SK-N-SH (cell line): ENCODE measurements at regions not wholly inside any gene's neighbourhood (a gene's known extent, or its start where the extent isn't known, plus 50 kb on each side); places are given as distances from the start of the nearest gene placed in this dataset.

Experiments
- CTCF ChIA-PET: fragments of 300-600, 350-600 bp; formaldehyde crosslinking; extraction: SDS; loops from one replicate; lab custom pipeline; 2021; lab: Yijun Ruan, JAX
- POLR2A ChIA-PET: fragments of 350-600 bp; sonication (Branson Sonifier 250); formaldehyde crosslinking; extraction: SDS; loops from one replicate; lab custom pipeline; 2020; ENCODE audit warnings: antibody characterized with exemption, inconsistent platforms; lab: Yijun Ruan, JAX
- DNase-seq: peaks from one replicate; pipeline ENCODE4 v3.0.0; 2012
- H2AFZ ChIP-seq: fragments of 200-600 bp; sonication (generic); 2 replicates; pipeline ENCODE4 v1.8.1; 2016; ENCODE audit warnings: antibody characterized with exemption, mild to moderate bottlenecking, low read depth
- H3F3A ChIP-seq: fragments of 200-600 bp; sonication (generic); replicated peaks from 2 replicates; pipeline ENCODE3; 2016; ENCODE audit warnings: antibody characterized with exemption, mild to moderate bottlenecking; ENCODE audit not compliant: insufficient read depth
- H3K27ac ChIP-seq, 2 experiments: fragments of 200-500 bp in 1 of 2; fragments of 200-600 bp in 1 of 2; sonication (Bioruptor generic) in 1 of 2; sonication (generic), shearing (Covaris generic) in 1 of 2; 2 replicates each; pipeline versions ENCODE4 v1.5.1 to v1.6.1; 2014 to 2016; ENCODE audit warnings: low read depth in 2 of 2, inconsistent platforms in 1 of 2, low read length in 1 of 2, mild to moderate bottlenecking in 1 of 2, mixed read lengths in 1 of 2
- H3K27me3 ChIP-seq: fragments of 200-600 bp; sonication (generic), shearing (Covaris generic); 2 replicates; pipeline ENCODE4 v1.6.1; 2016; ENCODE audit warnings: mixed run types; ENCODE audit not compliant: insufficient read depth
- H3K36me3 ChIP-seq, 2 experiments: fragments of 200-500 bp in 1 of 2; fragments of 200-600 bp in 1 of 2; sonication (Bioruptor generic) in 1 of 2; sonication (generic) in 1 of 2; replicated peaks in 1 of 2; 2 replicates each; pipeline versions ENCODE3 to v1.5.1; 2014 to 2016; ENCODE audit warnings: low read length in 1 of 2, mild to moderate bottlenecking in 1 of 2; ENCODE audit not compliant: insufficient read depth in 2 of 2, control insufficient read depth in 1 of 2
- H3K4me1 ChIP-seq, 2 experiments: fragments of 200-500 bp in 1 of 2; fragments of 200-600 bp in 1 of 2; sonication (Bioruptor generic) in 1 of 2; sonication (generic), shearing (Covaris generic) in 1 of 2; 2 replicates each; pipeline versions ENCODE4 v1.5.1 to v1.6.1; 2014 to 2016; ENCODE audit warnings: low read depth in 1 of 2, low read length in 1 of 2, mixed run types in 1 of 2; ENCODE audit not compliant: insufficient read depth in 2 of 2, control insufficient read depth in 1 of 2
- H3K4me2 ChIP-seq: fragments of 200-600 bp; sonication (generic), shearing (Covaris generic); 2 replicates; pipeline ENCODE4 v1.6.1; 2017; ENCODE audit warnings: mixed run types
- H3K4me3 ChIP-seq, 2 experiments: fragments of 200-500 bp in 1 of 2; fragments of 200-600 bp in 1 of 2; sonication (Bioruptor generic) in 1 of 2; sonication (generic), shearing (Covaris generic) in 1 of 2; 2 replicates each; pipeline versions ENCODE4 v1.5.1 to v1.8.1; 2014 to 2016; ENCODE audit warnings: low read depth in 2 of 2, inconsistent platforms in 1 of 2, low read length in 1 of 2, mild to moderate bottlenecking in 1 of 2, mixed read lengths in 1 of 2, moderate library complexity in 1 of 2
- H3K79me2 ChIP-seq: fragments of 200-600 bp; sonication (generic); 2 replicates; pipeline ENCODE4 v1.8.1; 2017; ENCODE audit warnings: mild to moderate bottlenecking; ENCODE audit not compliant: insufficient read depth
- H3K9ac ChIP-seq: fragments of 200-600 bp; sonication (generic); 2 replicates; pipeline ENCODE4 v1.6.1; 2017; ENCODE audit warnings: mixed run types
- H3K9me2 ChIP-seq: fragments of 200-600 bp; sonication (generic); 2 replicates; pipeline ENCODE4 v1.6.1; 2017; ENCODE audit warnings: mixed run types
- H3K9me3 ChIP-seq: fragments of 200-600 bp; sonication (generic); 2 replicates; pipeline ENCODE4 v1.6.1; 2017; ENCODE audit warnings: mixed run types, mild to moderate bottlenecking, moderate library complexity
- H4K20me1 ChIP-seq: fragments of 200-600 bp; sonication (generic); 2 replicates; pipeline ENCODE4 v1.6.1; 2017; ENCODE audit warnings: mild to moderate bottlenecking, mixed run types; ENCODE audit not compliant: insufficient read depth
- CTCF ChIP-seq: fragments of 200-600 bp; sonication (generic); IDR thresholded peaks from 2 replicates; pipeline ENCODE4 v1.6.1; 2017; ENCODE audit warnings: antibody characterized with exemption, mild to moderate bottlenecking, moderate library complexity
- FOSL2 ChIP-seq: IDR thresholded peaks from 2 replicates; pipeline ENCODE4 v1.4.0; 2012; ENCODE audit warnings: low read depth, mild to moderate bottlenecking, moderate library complexity, borderline replicate concordance
- FOXJ3 ChIP-seq: sonication (generic); formaldehyde crosslinking; IDR thresholded peaks from 2 replicates; pipeline ENCODE4 v1.5.1; 2020; ENCODE audit warnings: mild to moderate bottlenecking, missing genetic modification reagents
- FOXM1 ChIP-seq: IDR thresholded peaks from 2 replicates; pipeline ENCODE4 v1.4.0; 2012; ENCODE audit warnings: low read depth, mild to moderate bottlenecking
- GABPA ChIP-seq: IDR thresholded peaks from 2 replicates; pipeline ENCODE4 v1.4.0; 2012; ENCODE audit warnings: low read depth, mild to moderate bottlenecking
- GATA2 ChIP-seq: sonication (generic); formaldehyde crosslinking; IDR thresholded peaks from 2 replicates; pipeline ENCODE4 v1.5.0; 2020; ENCODE audit warnings: mild to moderate bottlenecking, missing genetic modification reagents
- IRF3 ChIP-seq: fragments of 150-350 bp; IDR thresholded peaks from 2 replicates; pipeline ENCODE4 v1.6.1; 2016; ENCODE audit warnings: mild to moderate bottlenecking, low read depth, low read length
- MAX ChIP-seq: IDR thresholded peaks from 2 replicates; pipeline ENCODE4 v1.4.0; 2012; ENCODE audit warnings: low read depth
- MXI1 ChIP-seq: IDR thresholded peaks from 2 replicates; pipeline ENCODE4 v1.6.1; 2012; ENCODE audit warnings: mild to moderate bottlenecking, low read depth, low read length, improper control_type of control experiment
- POLR2AphosphoS5 ChIP-seq: IDR thresholded peaks from 2 replicates; pipeline ENCODE4 v1.6.1; 2012; ENCODE audit warnings: low read depth, low read length
- RAD21 ChIP-seq: IDR thresholded peaks from 2 replicates; pipeline ENCODE4 v1.6.1; 2012; ENCODE audit warnings: mild to moderate bottlenecking, low read length
- RCOR1 ChIP-seq: fragments of 150-350 bp; IDR thresholded peaks from 2 replicates; pipeline ENCODE4 v1.6.1; 2017; ENCODE audit warnings: antibody characterized with exemption, low read length
- REST ChIP-seq: IDR thresholded peaks from 2 replicates; pipeline ENCODE4 v1.6.1; 2012; ENCODE audit warnings: mild to moderate bottlenecking, low read depth, low read length, moderate library complexity
- RFX5 ChIP-seq: IDR thresholded peaks from 2 replicates; pipeline ENCODE4 v1.6.1; 2012; ENCODE audit warnings: mild to moderate bottlenecking, improper control_type of control experiment, low read length
- SIN3A ChIP-seq: IDR thresholded peaks from 2 replicates; pipeline ENCODE4 v1.6.1; 2012; ENCODE audit warnings: low read depth, mild to moderate bottlenecking, low read length, moderate library complexity, borderline replicate concordance
- SMC3 ChIP-seq: IDR thresholded peaks from 2 replicates; pipeline ENCODE4 v1.6.1; 2012; ENCODE audit warnings: low read depth, low read length, improper control_type of control experiment
- TAF1 ChIP-seq: IDR thresholded peaks from 2 replicates; pipeline ENCODE4 v1.6.1; 2012; ENCODE audit warnings: low read depth, mild to moderate bottlenecking, low read length, moderate library complexity, borderline replicate concordance
- TCF12 ChIP-seq: IDR thresholded peaks from 2 replicates; pipeline ENCODE4 v1.4.0; 2012
- TEAD4 ChIP-seq: IDR thresholded peaks from 2 replicates; pipeline ENCODE4 v1.4.0; 2012; ENCODE audit warnings: mild to moderate bottlenecking, borderline replicate concordance; ENCODE audit not compliant: insufficient read depth
- USF1 ChIP-seq: IDR thresholded peaks from 2 replicates; pipeline ENCODE4 v1.4.0; 2012; ENCODE audit warnings: low read depth, borderline replicate concordance
- YY1 ChIP-seq: IDR thresholded peaks from 2 replicates; pipeline ENCODE4 v1.4.0; 2012; ENCODE audit warnings: low read depth, mild to moderate bottlenecking
- ZBTB33 ChIP-seq: IDR thresholded peaks from 2 replicates; pipeline ENCODE4 v1.4.0; 2012; ENCODE audit warnings: low read depth, borderline replicate concordance
- WGBS: methylation state at CpG from one replicate; pipeline ENCODE4 v1.1.6; 2017; ENCODE audit warnings: low lambda C conversion rate; 5-methylcytosine and 5-hydroxymethylcytosine counted together

- H3K36me3 ChIP-seq, result no peaks in the 10 kb centered on the region
- peak overlapping the region; percentile 96 for H2AFZ ChIP-seq
- H3K27me3 ChIP-seq, result no peaks in the 10 kb centered on the region
- peak overlapping the region; percentile 66 to 98 for H3K27ac ChIP-seq
- peak overlapping the region; percentile 100 for H3K4me2 ChIP-seq
- H4K20me1 ChIP-seq, result no peaks in the 10 kb centered on the region
- ChIA-PET CTCF (interaction anchor here (1.0 to 2.0 kb wide), 4 partner anchors 19 to 53 kb away, joined by 3 to 8 read pairs (median 3); no protein-coding TSS in a partner anchor), POLR2A (no interaction called here)
- H3K9me3 ChIP-seq, result no peaks in the 10 kb centered on the region
- no peaks in the 10 kb centered on the region for H3K9me2 ChIP-seq
- DNase-seq, result peak; percentile 85
- H3K4me1 ChIP-seq, result peaks cover 0 to 2% of the 10 kb centered on the region in 2 experiments; a peak in 1 of 4 replicates
- no peaks in the 10 kb centered on the region for H3K79me2 ChIP-seq
- under 1% methylated on average over 32 of the region's 43 CpGs for WGBS
- H3K9ac ChIP-seq, result peak overlapping the region; percentile 94
- peaks cover 12% of the 10 kb centered on the region for H3F3A ChIP-seq
- peak overlapping the region; percentile 79 to 92 for H3K4me3 ChIP-seq
- no peak for TF ChIP-seq SMC3
- TF ChIP-seq FOXM1, result no peak
- no peak for TF ChIP-seq ZBTB33
- peak; percentile 43 for TF ChIP-seq POLR2AphosphoS5
- no peak for TF ChIP-seq TEAD4
- TF ChIP-seq IRF3, result no peak
- 0 out of 2 replicates have a peak, but pooled peaks have one; percentile 32 for TF ChIP-seq SIN3A
- TF ChIP-seq RCOR1, result 0 out of 2 replicates have a peak, but pooled peaks have one; percentile 8
- no peak for TF ChIP-seq GABPA
- no peak for TF ChIP-seq RAD21
- no peak for TF ChIP-seq MAX
- 0 out of 2 replicates have a peak, but pooled peaks have one; percentile 14 for TF ChIP-seq YY1
- TF ChIP-seq USF1, result no peak
- TF ChIP-seq REST, result no peak
- TF ChIP-seq FOXJ3 (CRISPR knock-in tag), result no peak
- TF ChIP-seq CTCF, result no peak
- no peak for TF ChIP-seq TAF1
- TF ChIP-seq MXI1, result no peak
- TF ChIP-seq RFX5, result no peak
- TF ChIP-seq GATA2 (CRISPR knock-in tag), result no peak
- TF ChIP-seq FOSL2, result no peak
- no peak for TF ChIP-seq TCF12
Observed at GRCh38 chr13:23979361-23980159, 82.3 kb upstream of the C1QTNF9B start.
